Activated T-helper 1 cell treated with Interleukin-2 at 50 U/mL for 16 hours (primary cell): ENCODE measurements at regions not wholly inside any gene's neighbourhood (a gene's known extent, or its start where the extent isn't known, plus 50 kb on each side); places are given as distances from the start of the nearest gene placed in this dataset.
"Not testable (repeated sequence)": the region's sequence is repeated elsewhere in the genome, so short reads cannot be mapped to it uniquely, and the experiment has no call there.

Source experiments
- DNase-seq: peaks from one replicate; pipeline ENCODE4 v3.0.0-alpha.2; 2020; ENCODE audit warnings: low read depth

GRCh38 chr2:241957276-241957675 is 87.7 kb downstream of the RTP5 start:
- DNase-seq: no peak

- no peak for DNase-seq
Measured at GRCh38 chr2:241958818-241959545, 89.5 kb downstream of the RTP5 start.

- no peak for DNase-seq
Measured at GRCh38 chr2:241959751-241960269, 90.3 kb downstream of the RTP5 start.

GRCh38 chr2:241961454-241961853 is 91.9 kb downstream of the RTP5 start:
- no peak for DNase-seq

GRCh38 chr2:241964133-241964532 is 94.6 kb downstream of the RTP5 start:
- DNase-seq: no peak

- no peak for DNase-seq
Measured at GRCh38 chr2:241965931-241966412, 96.4 kb downstream of the RTP5 start.

- no peak for DNase-seq
Measured at GRCh38 chr2:241966647-241967466, 97.3 kb downstream of the RTP5 start.

- no peak for DNase-seq
Measured at GRCh38 chr2:241967467-241968144, 98.1 kb downstream of the RTP5 start.

- DNase-seq: no peak
Measured at GRCh38 chr2:241968417-241968816, 98.9 kb downstream of the RTP5 start.

- not testable (repeated sequence) for DNase-seq
Measured at GRCh38 chr2:241969182-241969581, 99.7 kb downstream of the RTP5 start.

GRCh38 chr2:241970716-241971115 is 101.2 kb downstream of the RTP5 start:
- no peak for DNase-seq

- no peak for DNase-seq
Measured at GRCh38 chr2:241974096-241974495, 104.6 kb downstream of the RTP5 start.

- no peak for DNase-seq
Measured at GRCh38 chr2:241974851-241975592, 105.5 kb downstream of the RTP5 start.

GRCh38 chr2:241975593-241976284 is 106.2 kb downstream of the RTP5 start:
- no peak for DNase-seq

- DNase-seq: no peak
Measured at GRCh38 chr2:241976296-241976695, 106.8 kb downstream of the RTP5 start.

- DNase-seq: no peak
Measured at GRCh38 chr2:241977557-241978300, 108.2 kb downstream of the RTP5 start.

GRCh38 chr2:241978670-241979069 is 109.1 kb downstream of the RTP5 start:
- no peak for DNase-seq

- no peak for DNase-seq
Measured at GRCh38 chr2:241980193-241980592, 110.7 kb downstream of the RTP5 start.

GRCh38 chr2:241981076-241981700 is 111.7 kb downstream of the RTP5 start:
- no peak for DNase-seq
